Spleen (tissue), 11 donors: ENCODE measurements at regions not wholly inside any gene's neighbourhood (a gene's known extent, or its start where the extent isn't known, plus 50 kb on each side); places are given as distances from the start of the nearest gene placed in this dataset.

Experiments used
- DNase-seq: peaks from one replicate; pipeline ENCODE4 v3.0.0-alpha.2; 2020
- H3K27ac ChIP-seq, 8 donors: fragments of 200-600 bp; sonication (generic) in 7 of 8; 1 replicate in 4 of 8; 2 replicates in 4 of 8; pipeline versions ENCODE4 v1.5.0 to v1.8.0; 2016 to 2021; ENCODE audit warnings: inconsistent platforms in 4 of 8, mild to moderate bottlenecking in 4 of 8, moderate library complexity in 1 of 8
- H3K27me3 ChIP-seq, 7 donors: fragments of 200-600 bp; sonication (generic) in 6 of 7; replicated peaks in 1 of 7; 1 replicate in 4 of 7; 2 replicates in 3 of 7; pipeline versions ENCODE4 v1.5.0 to v1.8.0; 2016 to 2021; ENCODE audit warnings: inconsistent platforms in 3 of 7, mild to moderate bottlenecking in 1 of 7
- H3K36me3 ChIP-seq, 6 donors: fragments of 200-600 bp; sonication (generic) in 5 of 6; 1 replicate in 4 of 6; 2 replicates in 2 of 6; pipeline versions ENCODE4 v1.5.0 to v1.8.0; 2016 to 2021; ENCODE audit warnings: inconsistent platforms in 2 of 6
- H3K4me1 ChIP-seq, 6 donors: fragments of 200-600 bp; sonication (generic) in 5 of 6; 1 replicate in 3 of 6; 2 replicates in 3 of 6; pipeline versions ENCODE4 v1.5.0 to v1.8.0; 2016 to 2021; ENCODE audit warnings: inconsistent platforms in 3 of 6
- H3K4me3 ChIP-seq, 8 donors: fragments of 200-600 bp; sonication (generic) in 7 of 8; 1 replicate in 4 of 8; 2 replicates in 4 of 8; pipeline versions ENCODE4 v1.5.0 to v1.8.0; 2016 to 2021; ENCODE audit warnings: inconsistent platforms in 4 of 8, mild to moderate bottlenecking in 4 of 8, moderate library complexity in 2 of 8
- H3K9me3 ChIP-seq, 8 donors: fragments of 200-600 bp; sonication (generic) in 7 of 8; 1 replicate in 4 of 8; 2 replicates in 4 of 8; pipeline versions ENCODE4 v1.5.0 to v1.8.0; 2016 to 2021; ENCODE audit warnings: inconsistent platforms in 4 of 8
- POLR2A ChIP-seq, 3 donors: fragments of 450-650 bp; IDR thresholded peaks; one replicate each; pipeline ENCODE4 v1.5.1; 2017; ENCODE audit warnings: antibody characterized with exemption in 3 of 3, mild to moderate bottlenecking in 1 of 3
- POLR2AphosphoS5 ChIP-seq, 3 donors: sonication (generic); formaldehyde crosslinking; IDR thresholded peaks; one replicate each; pipeline ENCODE4 v1.5.1; 2017; ENCODE audit warnings: antibody characterized with exemption in 3 of 3
- WGBS, 5 donors: extraction: QIAGEN DNeasy Blood & Tissue Kit in 3 of 5; methylation state at CpG; one replicate each; pipeline versions ENCODE4 v1.1.5 to v1.1.7; 2013 to 2018; 5-methylcytosine and 5-hydroxymethylcytosine counted together
- intact Hi-C: fragments of 100-400 bp; cut with DNase I; formaldehyde crosslinking; loops from one replicate; pipeline ENCODE4 v1.15.0; 2023; ENCODE audit warnings: low total_unique reads
- TF ChIP-seq, protein P1 (sequence below), 11 experiments: fragments of 200-600 bp in 7 of 11; fragments of 450-650 bp in 4 of 11; sonication (generic) in 4 of 11; IDR thresholded peaks in 8 of 11; conservative IDR thresholded peaks in 3 of 11; 1 replicate in 7 of 11; 2 replicates in 4 of 11; pipeline versions ENCODE4 v1.4.0 to v1.8.0; 2016 to 2021; ENCODE audit warnings: antibody characterized with exemption in 11 of 11, inconsistent platforms in 4 of 11, mild to moderate bottlenecking in 1 of 11
- donor health status: healthy with polysubstance abuse.
- donor health status: DM: no; HTN: no; CAD: no; lungs with moderate emphysema.
- donor health status: DM: no; HTN: no; CAD: no.
- donor health status: Bipolar disorder and iron deficiency.
- donor health status: healthy.
- donor health status: DM: no; HTN: no; CAD: no.
- donor health status: DM: yes; HTN: yes; CAD: no.

DNA sequence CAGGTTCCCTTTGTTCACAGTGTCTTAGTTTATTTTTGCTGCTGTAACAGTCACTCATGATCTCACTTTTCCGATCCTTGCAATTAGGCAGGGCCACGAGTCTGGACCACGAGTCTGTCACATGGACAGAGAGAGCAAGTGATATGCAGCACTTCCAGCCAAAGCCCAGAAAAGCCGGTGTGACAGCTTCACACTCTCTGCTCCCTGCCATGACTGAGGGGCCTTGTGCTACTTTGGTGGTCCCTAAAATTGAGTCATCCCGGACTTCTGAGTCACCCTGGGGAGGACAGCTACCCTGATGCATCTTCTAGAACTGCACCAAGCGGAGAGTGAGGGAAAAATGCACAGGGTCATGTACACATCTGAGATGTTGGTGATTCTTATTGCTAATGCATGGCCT lies 179.6 kb downstream of the EFNB2 start:
- TF ChIP-seq POLR2AphosphoS5 (IDR thresholded peaks at IDR 0.05), result no peak
- TF ChIP-seq, protein P1, sequence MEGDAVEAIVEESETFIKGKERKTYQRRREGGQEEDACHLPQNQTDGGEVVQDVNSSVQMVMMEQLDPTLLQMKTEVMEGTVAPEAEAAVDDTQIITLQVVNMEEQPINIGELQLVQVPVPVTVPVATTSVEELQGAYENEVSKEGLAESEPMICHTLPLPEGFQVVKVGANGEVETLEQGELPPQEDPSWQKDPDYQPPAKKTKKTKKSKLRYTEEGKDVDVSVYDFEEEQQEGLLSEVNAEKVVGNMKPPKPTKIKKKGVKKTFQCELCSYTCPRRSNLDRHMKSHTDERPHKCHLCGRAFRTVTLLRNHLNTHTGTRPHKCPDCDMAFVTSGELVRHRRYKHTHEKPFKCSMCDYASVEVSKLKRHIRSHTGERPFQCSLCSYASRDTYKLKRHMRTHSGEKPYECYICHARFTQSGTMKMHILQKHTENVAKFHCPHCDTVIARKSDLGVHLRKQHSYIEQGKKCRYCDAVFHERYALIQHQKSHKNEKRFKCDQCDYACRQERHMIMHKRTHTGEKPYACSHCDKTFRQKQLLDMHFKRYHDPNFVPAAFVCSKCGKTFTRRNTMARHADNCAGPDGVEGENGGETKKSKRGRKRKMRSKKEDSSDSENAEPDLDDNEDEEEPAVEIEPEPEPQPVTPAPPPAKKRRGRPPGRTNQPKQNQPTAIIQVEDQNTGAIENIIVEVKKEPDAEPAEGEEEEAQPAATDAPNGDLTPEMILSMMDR (IDR thresholded peaks at IDR 0.05 in 8 of 11, conservative IDR thresholded peaks at IDR 0.05 in 3 of 11), result no peak
- TF ChIP-seq POLR2A (IDR thresholded peaks at IDR 0.05), result no peak
- Histone ChIP-seq H3K36me3 (no peaks in the 10 kb centered on the region), H3K27me3 (peaks cover 0 to 6% (median 0%) of the 10 kb centered on the region in 7 donors), H3K27ac (no peak overlapping the region), H3K4me1 (no peaks in the 10 kb centered on the region), H3K4me3 (no peak overlapping the region), H3K9me3 (peaks cover 0 to 3% (median 0%) of the 10 kb centered on the region in 8 donors)
- no peak for DNase-seq
- WGBS, 5 donors, result 86 to 90% (median 88%) methylated on average over 6 of the region's 6 CpGs
- intact Hi-C loops, result no loop called here

DNA sequence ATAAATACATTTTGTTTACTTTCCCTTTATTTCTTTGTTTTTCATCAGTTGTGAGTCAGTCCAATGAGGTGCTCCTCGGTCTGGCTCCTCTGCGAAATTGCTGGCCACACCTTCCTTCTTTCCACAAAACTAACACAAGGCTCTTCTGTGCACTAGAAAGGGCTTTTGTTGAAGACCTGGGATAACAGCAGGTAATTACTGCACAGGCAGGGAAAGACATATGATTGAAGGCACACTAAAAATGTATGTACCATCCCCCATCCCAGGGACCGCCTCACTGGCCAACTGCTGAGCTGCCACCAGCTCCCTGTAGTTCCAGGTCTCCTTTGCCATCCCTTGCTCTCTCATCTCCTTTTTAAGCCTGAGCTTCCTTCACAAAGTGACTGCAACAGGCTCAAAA lies 180.5 kb downstream of the EFNB2 start:
- Histone ChIP-seq H3K36me3 (no peaks in the 10 kb centered on the region), H3K4me3 (no peak overlapping the region), H3K9me3 (no peaks in the 10 kb centered on the region), H3K27ac (no peak overlapping the region), H3K4me1 (no peaks in the 10 kb centered on the region), H3K27me3 (peaks cover 0 to 9% (median 7%) of the 10 kb centered on the region in 7 donors)
- 89 to 98% (median 92%) methylated on average over 3 of the region's 3 CpGs for WGBS, 5 donors
- DNase-seq, result no peak
- TF ChIP-seq POLR2AphosphoS5 (IDR thresholded peaks at IDR 0.05) (no peak), POLR2A (IDR thresholded peaks at IDR 0.05) (no peak)
- TF ChIP-seq, protein P1 (IDR thresholded peaks at IDR 0.05 in 8 of 11, conservative IDR thresholded peaks at IDR 0.05 in 3 of 11), result no peak
- intact Hi-C loops, result no loop called here

DNA sequence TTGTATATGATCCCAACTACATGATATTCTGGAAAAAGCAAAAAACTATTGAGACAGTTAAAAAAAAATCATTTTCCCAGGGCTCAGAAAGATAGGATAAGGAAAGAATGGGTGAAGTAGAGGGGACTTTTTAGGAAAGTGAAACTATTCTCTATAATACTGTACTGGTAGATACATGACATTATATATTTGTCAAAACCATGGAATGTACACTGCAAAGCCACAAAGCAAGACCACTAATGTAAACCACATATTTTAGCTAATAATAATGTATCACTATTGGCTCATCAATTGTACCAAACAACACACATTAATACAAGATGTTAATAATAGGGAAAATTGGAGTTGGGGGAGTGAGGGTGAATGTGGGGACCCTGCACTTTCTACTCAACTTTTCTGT lies 182.6 kb downstream of the EFNB2 start:
- DNase-seq, result no peak
- TF ChIP-seq POLR2A (IDR thresholded peaks at IDR 0.05) (no peak), POLR2AphosphoS5 (IDR thresholded peaks at IDR 0.05) (no peak)
- TF ChIP-seq, protein P1 (IDR thresholded peaks at IDR 0.05 in 8 of 11, conservative IDR thresholded peaks at IDR 0.05 in 3 of 11), result no peak
- H3K4me3 ChIP-seq, result no peak overlapping the region
- no peaks in the 10 kb centered on the region for H3K9me3 ChIP-seq
- peaks cover 0 to 30% (median 25%) of the 10 kb centered on the region in 7 donors for H3K27me3 ChIP-seq
- intact Hi-C loops, result no loop called here
- no peak overlapping the region for H3K27ac ChIP-seq
- no peaks in the 10 kb centered on the region for H3K36me3 ChIP-seq
- no peaks in the 10 kb centered on the region for H3K4me1 ChIP-seq

GRCh38 chr13:106351251-106351650 lies 184.2 kb downstream of the EFNB2 start:
- 86 to 93% (median 91%) methylated on average over 5 of the region's 5 CpGs for WGBS, 5 donors
- Histone ChIP-seq H3K4me3 (no peak overlapping the region), H3K36me3 (no peaks in the 10 kb centered on the region), H3K4me1 (no peaks in the 10 kb centered on the region), H3K9me3 (no peaks in the 10 kb centered on the region), H3K27ac (no peak overlapping the region), H3K27me3 (peaks cover 0 to 36% (median 25%) of the 10 kb centered on the region in 7 donors)
- DNase-seq, result no peak
- TF ChIP-seq, protein P1 (IDR thresholded peaks at IDR 0.05 in 8 of 11, conservative IDR thresholded peaks at IDR 0.05 in 3 of 11), result no peak
- TF ChIP-seq POLR2A (IDR thresholded peaks at IDR 0.05), result no peak
- TF ChIP-seq POLR2AphosphoS5 (IDR thresholded peaks at IDR 0.05), result no peak
- intact Hi-C loops, result no loop called here
